HG03139 (cell line): ENCODE measurements at regions not wholly inside any gene's neighbourhood (a gene's known extent, or its start where the extent isn't known, plus 50 kb on each side); places are given as distances from the start of the nearest gene placed in this dataset.

ENCODE experiments used
- ATAC-seq: cut with Tn5 transposase; IDR thresholded peaks from one replicate; pipeline ENCODE4 v1.9.1; 2021; ENCODE audit not compliant: unreplicated experiment

DNA sequence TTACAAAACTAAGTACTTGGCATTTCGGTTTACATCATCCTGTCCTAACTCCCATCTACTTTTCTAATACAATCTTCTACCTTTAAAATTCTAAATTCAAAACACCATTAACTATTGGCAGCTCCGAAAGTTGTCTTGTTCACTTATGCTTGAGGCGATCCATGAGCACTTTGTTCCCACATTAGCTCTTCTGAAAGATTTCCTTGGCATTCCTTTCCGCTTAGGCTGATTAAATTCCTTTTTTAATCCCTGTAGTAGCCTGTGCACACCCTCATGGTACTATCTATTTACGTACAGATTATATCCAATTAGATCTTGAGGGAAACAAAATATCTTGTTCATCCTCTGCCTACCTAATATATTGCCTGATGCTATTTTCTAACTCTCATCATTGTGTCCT, 480.7 kb downstream of the PRKD1 start:
- no peak for ATAC-seq

DNA sequence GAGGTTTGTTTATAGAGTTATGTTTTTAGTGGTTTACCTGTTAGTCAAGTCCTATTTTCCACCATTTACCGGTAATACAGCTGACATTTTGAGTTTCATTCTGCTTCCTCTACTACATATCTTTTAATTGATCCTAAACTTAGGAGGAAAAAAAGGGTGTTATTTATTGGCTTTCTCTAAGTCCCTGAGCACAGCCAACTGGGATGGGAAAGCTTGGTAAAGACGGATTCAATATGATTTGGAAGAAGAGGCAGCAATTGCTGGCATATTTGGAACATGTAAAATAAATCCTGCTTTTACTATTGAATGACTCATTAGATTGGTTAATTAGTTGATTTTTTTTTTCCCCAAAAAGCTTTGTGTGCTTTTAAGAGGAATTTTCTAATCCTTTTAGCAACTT, 475.7 kb downstream of the PRKD1 start:
- ATAC-seq, result no peak

DNA sequence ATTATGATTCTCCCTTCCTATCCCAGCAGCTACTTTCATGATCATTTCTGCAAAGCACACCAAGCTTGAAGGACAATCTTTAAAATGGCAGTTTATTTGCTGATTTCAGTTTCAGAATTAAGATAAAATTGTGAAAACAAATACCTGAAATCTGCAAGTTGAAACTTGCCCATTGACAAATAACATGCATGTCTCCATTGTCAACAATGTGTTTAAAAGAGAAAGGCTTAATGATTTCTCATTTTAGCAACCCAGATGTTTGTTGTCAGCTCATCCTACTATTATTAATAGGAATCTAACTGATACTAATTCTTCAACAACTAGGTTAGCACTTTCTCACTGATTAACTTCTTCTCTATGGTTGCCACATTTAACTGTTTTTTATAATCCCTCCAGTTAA, 474.6 kb downstream of the PRKD1 start:
- no peak for ATAC-seq

DNA sequence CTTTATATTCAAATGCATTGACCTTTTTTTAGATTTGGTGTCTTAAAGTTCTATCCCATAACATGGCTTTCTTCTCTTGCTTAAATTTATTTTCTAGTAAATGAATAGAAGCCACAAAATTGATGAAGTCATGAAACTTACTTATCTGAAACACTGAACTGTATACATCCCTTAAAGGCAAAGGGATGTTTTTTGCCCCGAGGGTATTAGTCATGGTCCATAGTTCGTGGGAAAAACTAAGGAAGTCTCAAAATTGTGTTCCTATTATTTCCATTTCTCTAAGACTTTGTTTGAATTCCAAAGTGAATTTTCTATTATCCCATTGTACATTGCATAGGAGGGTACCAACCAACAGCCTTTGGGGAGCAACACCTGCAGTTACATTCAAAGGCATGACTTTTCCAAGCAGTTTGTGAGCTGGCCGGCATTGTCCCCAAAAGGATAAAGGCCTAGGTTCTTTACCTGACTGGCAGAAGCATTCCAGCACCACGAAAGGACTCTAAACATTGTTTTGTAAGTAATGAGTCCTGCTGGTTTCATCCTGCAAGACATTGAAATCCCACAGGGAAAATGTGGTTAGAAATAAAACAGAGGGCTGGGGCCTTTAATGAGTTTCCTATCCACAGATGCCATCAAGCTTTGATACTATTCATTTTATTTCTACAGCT, 473.5 kb downstream of the PRKD1 start:
- ATAC-seq, result no peak

DNA sequence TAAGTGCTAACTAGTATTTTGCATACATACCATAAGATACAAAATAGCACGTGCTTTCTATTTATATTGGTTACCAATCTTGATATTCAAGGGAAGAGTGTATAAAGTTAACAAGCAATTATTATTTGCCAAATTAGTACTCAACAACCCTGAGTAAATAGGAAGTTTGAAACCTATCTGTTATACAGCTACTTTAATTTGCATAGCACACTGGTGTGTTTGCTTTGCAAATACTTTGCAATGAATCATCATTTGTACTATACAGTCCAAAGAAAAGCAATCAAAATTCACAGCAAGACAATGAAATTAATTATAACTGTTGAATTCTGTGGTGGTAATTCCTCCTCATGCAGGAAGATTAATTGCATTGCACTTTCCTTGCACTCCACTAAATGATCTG, 469.1 kb downstream of the PRKD1 start:
- ATAC-seq, result no peak

DNA sequence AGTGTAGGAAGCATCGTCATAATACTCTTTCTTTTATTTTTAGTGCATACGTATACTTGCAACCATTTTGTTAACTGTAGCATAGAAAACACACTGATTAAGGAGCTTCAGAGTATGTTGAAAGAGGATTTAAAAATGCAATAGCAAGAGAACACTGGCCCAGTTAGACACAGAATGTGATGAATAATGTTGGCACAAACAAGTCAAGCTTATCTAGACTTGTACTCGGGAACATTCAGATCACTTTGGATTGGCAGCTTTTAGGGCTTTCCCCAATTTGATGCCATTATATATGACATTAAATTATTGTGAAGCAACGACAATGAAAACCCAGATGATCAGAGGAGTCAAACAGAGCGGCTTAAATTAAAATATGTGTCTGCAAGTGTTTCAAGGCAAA, 468.1 kb downstream of the PRKD1 start:
- ATAC-seq, result no peak

DNA sequence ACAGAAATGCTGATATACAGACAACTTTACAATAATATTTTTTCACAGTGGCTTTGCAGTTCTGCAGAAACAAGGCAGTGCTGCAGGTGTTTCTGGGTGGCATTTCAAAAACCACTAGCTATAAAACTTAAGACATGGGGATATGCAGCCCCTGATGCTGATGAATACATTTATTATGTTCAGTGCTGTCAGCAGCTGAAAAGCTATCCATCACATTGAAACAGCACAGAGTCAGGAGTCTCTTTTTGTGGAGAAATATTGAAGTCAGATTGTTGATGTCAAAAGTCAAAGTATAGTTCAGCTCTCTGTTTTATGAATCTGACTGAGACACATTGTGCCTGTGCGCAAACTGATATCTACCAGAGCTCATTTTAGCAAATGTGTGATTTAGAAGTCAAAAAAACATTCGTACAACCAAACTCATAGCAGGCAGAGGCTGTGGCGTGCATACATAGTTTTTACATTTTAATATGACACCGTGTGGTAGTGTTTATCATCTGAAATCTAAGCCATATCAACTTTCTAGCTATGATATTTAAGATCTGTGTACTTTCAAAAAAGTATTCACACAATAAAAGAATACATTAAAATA, 467.6 kb downstream of the PRKD1 start:
- no peak for ATAC-seq

DNA sequence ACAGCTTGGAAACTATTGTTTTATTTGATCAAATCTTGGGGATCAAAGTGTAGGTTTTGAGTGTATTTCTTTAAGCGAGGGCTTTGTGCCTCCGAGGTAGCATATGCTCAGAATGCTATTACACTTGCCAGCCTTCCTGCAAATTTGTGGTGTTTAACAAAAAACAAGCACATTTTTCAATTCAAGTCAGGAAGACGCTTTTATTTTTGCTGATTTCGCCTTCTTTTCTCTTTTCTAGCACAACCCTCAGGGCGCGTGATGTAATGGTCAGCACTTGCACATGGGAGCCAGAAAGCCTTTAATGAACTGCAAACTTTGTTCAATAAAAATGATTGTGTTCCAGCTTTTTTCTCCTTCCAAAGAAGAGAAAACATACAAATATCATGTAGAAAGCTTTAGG, 466.5 kb downstream of the PRKD1 start:
- ATAC-seq, result no peak

DNA sequence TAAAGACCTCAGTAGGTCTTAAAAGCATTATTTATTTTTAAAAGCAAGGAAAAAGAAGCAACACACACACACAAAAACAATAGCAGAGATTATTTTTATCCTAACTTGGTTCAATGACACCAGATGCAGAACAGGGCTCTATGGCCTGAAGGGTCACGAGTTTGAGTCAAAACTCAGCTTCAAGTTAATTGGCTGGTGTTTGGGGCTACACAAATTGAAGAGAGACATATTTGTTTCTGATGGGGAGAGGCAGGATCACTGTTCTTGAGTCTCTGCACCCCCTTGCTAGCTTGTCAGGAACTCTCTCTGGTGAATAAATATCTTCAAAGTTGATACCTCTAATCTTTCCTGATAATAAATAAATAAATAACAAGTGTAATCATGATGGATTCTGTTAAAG, 466.1 kb downstream of the PRKD1 start:
- ATAC-seq, result no peak

DNA sequence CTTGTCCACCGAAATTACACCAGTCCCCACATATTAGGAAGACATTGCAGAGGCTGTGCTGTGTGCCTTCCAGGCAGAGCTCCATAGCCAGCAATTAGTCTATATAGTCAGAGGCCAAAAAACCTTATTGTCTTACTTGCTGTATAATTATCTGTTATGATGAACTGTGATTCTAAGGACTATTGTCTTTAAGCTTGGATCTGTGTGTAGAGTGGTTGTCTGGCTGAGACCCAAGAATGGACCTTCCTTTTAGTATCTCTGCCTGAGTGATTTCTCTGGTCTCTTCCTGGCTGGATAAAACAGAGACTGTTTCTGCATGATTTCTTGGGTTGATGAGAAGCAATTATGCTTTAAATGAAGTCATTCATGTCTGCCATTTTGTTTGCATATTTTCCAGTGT, 465.3 kb downstream of the PRKD1 start:
- ATAC-seq, result no peak

DNA sequence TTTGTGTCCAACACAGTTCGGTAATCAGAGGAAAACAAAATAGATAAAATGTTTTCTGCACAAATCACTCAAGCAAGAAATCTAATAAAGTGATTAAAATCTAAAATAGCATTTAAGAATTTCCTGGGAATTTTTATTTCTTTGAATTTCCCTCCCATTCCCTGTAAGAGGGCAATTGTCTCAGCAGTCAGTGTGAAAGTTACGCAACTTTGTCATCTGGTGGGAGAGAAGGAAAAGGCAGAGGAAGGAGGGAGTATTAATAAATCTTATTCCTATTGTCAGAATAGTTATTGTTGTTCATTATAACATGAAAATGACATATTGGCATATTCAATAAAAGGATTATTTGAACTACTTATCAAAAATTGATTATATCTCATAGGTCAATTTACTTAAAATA, 464.9 kb downstream of the PRKD1 start:
- no peak for ATAC-seq

DNA sequence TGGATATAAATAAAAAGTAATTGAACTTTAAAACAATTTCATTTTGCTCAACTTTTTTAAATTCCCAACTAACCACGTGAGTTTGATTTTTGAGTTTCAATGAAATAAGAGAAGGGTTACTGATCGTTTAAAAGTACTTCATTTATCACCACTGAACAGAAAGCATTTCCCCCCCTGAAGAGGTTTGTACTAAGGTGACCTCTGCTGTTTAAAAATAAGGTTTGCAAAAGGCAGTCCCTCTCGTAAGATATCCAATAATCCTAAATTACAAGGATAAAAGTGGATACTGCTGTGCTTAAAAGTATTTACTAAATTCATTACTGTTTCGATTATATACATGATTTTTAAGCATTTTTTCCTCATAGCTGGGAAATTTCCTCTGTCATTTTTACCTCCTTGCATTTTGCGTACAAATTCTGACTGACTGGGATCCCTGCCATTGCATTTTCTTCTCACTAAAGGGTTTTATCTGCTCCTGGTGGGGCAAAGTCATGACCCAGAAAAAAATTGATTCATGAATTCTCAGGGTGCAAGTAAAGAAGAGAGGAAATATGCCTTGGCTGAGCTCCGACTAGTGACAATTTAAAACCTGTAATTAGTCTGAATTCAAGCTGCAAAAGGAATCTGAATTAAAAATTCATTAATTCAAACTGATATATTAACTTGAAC, 463.8 kb downstream of the PRKD1 start:
- no peak for ATAC-seq

DNA sequence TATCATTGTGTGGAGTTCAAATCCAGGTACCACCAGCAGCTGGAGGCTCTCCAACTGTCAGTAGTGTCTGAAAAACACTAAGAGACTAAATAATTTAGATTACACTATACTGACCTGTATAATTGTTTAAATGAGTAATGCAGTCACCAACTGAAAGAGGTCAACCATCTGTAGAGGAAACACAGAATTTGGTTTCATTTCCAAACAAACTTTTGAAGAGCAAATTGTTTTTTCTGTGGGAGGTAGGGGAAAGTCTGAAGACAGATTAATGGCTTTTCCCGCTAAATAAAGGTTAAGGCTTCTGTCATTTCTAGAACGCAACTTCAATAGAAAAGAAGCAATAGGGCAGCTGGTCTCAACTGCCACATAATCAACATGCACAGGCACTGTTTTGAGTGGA, 462.6 kb downstream of the PRKD1 start:
- no peak for ATAC-seq

DNA sequence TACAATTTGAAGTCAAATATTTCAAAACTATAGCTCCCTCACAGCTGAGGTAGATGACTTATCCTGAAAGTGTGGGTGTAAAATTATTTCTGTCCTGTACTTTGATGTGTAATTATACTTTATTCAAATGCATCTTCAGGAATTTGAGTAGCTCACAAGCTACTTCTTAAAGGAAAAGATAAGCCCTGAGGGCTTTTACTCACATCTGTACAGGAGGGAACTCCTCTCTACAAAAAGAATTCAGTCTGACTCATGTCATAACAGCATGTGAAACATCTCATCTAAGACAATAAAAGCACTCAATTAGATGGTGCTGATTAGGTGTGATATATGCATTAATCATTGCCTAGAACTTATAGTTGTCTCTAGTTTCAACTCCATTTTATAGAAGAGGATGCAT, 452.0 kb downstream of the PRKD1 start:
- no peak for ATAC-seq

DNA sequence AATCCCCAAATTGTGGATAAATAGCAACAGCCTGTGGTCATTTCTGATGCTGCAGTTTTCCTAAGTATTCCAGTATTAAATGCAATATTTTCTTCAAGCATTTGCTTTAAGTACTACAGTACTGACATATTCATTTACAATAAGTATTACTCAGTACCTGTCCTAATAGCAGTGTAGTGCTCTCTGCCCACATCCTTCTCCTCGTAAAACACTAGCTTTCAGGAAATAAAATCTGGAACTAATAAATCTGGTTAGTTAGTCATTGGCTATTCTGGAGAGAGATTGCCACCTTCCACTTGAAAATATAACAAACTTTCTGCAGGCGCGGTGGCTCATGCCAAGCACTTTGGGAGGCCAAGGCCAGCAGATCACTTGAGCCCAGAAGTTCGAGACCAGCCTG, 441.5 kb downstream of the PRKD1 start:
- ATAC-seq, result no peak

DNA sequence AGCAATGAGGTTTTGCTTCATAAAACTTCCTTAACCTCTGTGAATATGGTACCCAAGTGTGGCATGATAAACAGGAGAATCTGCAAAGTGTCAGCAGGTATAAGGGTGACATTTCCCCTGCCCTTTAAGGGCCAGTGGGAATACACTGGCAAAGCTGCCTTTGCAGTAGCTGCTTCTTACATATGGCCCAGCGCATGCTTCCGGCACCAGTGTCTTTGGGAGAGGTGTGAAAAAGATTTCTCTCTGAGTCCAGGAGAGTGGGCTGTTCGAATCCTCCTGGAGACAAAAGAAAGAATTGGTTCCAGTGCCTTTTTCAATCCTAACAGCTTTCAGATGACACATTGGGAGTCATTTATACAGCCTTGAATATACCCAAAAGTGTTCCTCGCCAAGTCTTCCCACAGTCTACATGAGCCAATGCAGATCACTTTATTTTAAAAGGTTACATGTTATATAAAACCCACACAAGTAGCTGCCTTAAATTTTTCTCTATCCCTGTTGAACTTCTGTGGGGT, 437.7 kb downstream of the PRKD1 start:
- no peak for ATAC-seq

DNA sequence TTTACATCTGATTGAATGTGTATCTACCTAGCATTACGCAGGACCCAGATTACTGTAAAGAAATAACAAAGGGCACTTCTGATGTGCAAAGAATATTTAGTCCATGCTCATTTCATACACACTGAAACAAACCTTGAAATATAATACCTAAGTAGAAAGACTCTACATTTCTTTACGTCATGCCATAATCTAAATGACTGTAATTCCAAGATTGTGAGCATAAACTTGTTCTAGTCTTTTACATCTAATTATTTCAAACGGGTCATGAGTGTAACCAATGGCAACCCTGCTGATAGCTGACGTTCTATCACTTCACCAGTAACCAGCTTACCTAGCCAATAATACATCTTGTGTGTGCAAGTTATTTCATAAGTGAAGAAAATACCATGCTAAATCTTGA, 433.8 kb downstream of the PRKD1 start:
- no peak for ATAC-seq

DNA sequence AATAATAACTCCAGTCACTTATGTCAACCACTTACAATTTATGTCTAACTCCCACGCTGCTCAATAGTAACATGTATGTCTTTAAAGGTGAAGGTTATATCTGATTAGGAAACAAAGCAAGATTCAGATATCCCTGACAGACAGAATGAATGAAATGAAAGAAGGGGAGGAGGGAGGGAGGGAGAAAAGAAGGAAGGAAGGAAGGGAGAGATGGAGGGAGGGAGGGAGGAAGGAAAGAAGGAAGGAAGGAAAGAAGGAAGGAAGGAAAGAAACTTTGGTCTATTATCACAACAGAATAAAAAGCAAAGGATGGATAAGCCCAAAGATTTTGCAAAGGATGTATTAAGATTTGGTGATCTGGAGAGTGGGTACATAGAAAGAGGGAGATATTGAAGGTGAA, 433.3 kb downstream of the PRKD1 start:
- ATAC-seq, result no peak

DNA sequence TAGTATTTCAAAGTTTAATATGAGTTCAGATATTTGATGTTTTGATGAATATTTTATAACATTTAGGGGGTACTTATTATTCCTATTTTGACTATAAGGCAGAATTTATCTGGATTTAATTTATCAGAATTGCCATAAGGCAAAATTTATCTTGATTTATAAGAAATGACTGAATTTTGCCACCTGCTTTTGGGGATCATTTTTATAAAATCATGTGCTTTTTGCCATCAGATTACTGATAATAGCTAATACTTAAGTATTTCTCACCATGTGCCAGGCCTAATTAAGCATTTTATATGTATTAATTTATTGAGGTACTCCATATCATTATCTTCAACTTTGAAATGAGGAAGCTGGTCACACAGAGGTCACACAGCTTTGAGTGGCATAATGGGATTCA, 423.7 kb downstream of the PRKD1 start:
- no peak for ATAC-seq

DNA sequence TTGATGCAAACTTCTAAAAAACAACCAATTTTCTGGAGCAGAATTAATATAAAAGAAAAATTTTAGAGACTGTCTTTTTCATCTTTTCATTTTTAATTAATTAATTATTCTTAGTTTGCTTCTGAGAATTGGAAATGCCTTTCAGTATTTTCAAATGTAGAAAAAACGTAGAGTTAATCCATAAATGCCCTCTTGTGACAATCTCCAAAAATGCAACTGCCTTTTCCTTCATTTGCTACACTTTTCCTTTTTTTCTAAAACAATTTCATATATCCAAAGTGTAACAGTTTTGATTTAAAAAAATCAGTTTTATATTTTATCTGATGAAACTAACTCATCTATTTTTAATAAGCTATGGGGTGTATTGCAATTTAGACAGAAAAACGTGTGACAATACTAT, 409.3 kb downstream of the PRKD1 start:
- ATAC-seq, result no peak

DNA sequence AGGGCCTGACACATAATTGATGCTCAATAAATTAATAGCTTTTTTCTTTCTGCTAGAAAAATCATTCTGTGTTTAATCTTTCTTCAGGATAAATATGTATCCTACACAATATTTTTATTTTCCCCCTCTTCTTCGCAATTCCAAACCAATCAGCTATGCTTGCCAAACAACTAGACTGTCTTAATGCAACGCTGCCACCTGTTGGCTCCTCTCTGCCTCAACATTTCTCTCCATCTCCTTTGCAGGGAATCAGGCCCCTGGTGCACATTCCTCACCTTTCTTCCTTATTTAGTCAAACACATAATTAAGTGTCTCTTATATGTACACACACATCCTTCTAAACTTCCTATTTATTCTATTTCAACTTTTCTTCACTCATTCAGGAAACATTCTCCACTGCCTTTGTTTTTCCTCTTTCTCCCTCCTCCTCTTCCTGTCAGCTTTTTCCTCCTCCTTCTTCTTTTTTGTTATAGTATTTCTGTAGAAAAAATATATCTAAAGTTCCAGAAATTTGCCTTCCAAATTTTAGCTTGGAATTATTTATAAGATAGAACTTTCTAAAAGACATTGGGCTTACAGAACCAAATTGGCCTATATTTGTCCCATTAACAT, 406.0 kb downstream of the PRKD1 start:
- ATAC-seq, result no peak
